HG02970 (cell line): ENCODE measurements at regions not wholly inside any gene's neighbourhood (a gene's known extent, or its start where the extent isn't known, plus 50 kb on each side); places are given as distances from the start of the nearest gene placed in this dataset.
"Not testable (repeated sequence)": the region's sequence is repeated elsewhere in the genome, so short reads cannot be mapped to it uniquely, and the experiment has no call there.

ENCODE experiments used
- ATAC-seq: cut with Tn5 transposase; IDR thresholded peaks from one replicate; pipeline ENCODE4 v1.9.1; 2021; ENCODE audit warnings: mild to moderate bottlenecking, moderate library complexity, moderate number of reproducible peaks; ENCODE audit not compliant: unreplicated experiment, low FRiP score

DNA sequence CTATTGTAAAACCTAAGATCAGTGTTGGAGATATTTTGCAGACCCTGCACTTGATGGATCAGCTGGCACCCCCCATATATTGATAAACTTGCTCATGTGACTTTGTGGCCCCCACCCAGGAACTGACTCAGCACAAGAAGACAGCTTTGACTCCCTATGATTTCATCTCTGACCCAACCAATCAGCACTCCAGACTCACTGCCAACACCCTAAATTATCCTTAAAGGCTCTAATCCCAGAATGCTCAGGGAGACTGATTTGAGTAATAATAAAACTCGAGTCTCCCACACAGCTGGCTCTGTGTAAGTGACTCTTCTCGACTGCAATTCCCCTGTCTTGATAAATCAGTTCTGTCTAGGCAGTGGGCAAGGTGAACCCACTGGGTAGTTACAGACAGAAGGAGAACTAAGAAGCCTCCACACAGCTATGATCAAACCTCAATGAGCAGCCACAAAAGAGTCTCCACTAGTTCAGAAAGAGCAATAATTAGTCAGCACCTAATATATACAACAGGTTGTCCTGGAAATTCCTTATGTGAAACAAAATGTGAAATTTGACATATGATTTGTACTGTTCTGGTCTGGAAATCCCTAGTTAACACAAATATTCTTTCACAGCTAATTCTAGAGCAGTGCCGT, 52.2 kb downstream of the ACTL7B start:
- no peak for ATAC-seq

DNA sequence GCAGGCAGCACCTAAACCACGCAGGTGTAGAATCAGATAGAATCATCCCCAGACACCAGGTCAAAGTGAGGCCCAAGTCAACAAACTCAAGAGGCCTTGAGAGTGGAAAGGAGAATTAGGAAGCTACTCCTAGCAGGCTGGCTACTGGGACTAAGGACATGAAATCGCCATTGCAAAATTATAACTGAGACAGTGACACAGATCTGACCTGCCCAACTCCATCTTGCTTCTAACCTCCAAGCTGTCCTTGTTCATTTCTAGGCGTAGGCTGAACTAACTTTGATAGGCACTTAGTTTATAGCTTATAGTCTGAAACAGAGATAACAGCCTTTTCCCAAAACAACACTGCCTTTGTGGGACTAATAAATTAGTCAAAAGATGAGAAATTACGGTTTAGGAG, 52.8 kb downstream of the ACTL7B start:
- no peak for ATAC-seq

DNA sequence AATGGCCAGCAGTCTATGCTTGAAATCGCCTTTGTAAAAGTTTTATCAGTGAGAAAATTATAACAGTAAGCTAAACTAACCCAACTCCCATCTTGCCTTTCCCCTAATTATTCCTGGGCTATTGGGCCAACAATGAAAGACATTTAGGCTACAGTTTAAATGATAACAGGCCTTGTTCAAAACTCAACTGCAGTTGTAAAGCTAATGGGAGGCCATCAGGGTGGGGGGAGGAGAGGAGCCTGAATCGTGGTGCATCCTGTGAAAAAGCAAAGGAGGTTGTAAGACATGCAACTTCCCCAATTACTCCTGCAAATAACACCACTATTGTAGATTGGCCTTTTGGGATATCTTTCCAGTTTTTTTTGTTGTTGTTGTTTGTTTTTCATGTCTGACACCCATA, 53.8 kb downstream of the ACTL7B start:
- no peak for ATAC-seq

DNA sequence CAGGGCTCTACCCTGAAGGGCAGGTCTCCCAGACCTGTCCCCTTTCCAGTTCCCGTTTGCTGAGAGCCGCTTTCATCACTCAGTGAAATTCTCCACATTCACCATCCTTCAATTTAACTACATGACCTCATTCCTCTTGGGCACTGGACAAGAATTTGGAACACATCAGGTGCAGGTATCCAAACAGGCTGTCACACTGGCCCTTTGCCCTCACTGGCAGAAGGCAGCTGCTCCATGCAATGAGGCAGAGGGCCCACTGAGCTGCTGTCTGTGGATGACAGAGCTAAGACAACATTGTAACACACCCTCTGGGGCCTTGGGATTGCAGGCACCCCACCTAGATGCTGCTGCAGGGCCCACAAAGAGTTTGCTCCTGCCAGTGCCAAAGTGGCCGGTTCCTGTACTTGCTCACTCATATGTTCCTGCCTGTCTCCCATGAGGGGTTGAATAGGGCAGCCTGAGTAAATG, 55.1 kb downstream of the ACTL7B start:
- no peak for ATAC-seq

DNA sequence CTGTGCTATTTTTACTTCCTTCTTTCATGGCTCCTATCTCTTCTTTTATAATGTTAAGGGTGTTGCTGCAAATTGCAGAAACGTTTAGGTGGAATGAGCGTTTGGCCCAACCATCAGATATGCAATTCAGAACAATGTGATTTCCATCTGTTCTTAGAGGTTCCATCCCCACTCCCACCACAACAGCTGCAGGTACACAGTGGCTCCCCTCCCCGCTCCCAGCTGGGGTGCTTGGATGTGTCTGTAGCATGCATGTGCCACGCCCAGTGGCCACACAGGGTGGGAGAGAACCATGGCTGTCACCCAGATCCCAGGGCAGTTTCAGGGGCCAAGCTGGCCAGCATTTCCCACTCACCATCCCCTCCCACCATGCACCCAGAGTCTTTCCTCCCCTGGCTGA, 62.2 kb downstream of the ACTL7B start:
- ATAC-seq: no peak

DNA sequence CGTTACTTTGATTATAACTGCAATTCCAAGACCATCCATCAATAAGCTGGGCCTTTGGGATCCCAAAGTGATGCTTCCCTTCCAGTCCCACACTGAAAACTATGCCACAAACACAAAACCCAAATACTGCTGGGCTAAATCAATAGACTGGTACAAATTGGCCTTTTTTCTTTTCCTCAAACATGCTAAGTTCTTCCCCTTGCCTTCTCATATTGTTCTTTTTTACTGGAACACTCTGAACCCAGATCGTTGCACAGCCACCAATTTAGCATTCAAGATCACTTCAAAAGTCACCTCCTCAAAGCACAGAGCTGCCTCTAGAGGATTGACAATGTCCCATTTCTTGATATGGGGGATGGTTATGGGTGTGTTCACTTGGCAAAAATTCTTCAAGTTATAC, 66.0 kb downstream of the ACTL7B start:
- ATAC-seq: no peak

DNA sequence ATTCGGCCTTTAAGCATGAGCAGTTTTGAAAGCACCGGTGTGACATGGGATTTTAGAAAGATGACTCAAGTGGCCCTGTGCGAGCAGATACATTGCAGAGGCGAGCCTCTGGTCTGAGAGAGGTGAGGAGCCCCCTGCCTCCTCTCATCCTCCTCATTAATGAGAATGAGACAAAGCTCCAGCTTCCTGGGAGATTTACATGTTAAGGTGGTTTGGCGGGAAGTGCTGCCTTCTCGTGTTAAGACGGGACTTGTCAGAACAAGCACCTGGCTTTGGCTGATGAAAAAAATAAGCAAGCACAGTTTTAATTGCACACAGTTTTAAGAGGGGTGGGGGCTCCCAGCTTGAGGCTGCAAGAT, 68.1 kb downstream of the ACTL7B start:
- ATAC-seq: no peak

DNA sequence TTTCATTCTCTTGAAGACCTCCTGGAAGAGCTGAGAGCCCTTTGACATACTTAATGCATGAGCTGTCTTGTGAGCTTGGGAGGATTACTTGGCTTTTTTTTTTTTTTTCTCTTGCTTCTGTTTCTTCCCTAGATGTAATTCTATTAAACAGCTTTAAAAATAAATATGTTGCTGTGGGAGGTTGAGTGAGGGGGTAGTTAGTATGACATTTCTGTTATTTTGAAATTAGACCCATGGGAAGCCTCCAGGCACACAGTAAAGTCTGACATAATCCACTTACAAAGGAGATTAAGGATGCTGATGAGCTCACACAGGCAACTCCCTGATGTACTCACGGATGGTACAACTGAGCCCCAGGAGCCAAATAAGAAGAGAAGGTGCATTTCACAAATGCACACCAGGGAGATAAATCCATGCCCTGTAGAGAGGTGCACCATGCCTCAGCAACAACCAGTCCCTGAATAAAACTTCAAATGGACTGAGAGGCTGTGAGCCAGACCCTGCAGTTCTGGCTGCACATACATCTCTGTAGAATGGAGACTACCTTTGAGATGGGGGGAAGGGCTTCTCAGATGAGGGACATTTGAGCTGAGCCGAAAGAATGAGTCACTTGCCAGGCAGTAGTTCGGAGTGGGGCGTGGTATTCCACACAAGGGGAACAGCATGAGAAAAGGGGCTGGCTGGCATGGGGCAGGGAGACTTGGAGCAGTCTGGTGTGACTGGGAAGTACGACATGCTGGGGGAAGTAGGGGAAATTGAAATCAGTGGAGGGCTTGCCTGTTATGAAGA, 68.7 kb downstream of the ACTL7B start:
- no peak for ATAC-seq

DNA sequence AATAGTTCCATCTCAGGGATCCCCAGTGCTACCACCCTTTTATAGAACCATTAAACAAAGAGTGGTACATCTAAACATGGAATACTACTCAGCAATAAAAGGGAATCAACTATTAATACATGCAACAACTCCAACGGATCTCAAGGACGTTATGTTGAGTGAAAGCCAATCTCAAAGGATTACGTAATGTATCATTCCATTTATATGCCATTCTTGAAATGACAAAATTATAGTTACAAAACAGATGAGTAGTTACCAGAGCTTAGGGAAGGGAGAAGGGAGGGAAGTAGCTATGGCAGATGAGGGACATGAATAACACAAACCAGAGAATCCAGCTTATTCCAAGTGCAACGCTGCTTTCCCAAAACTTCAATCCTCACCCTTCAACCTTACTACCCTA, 69.5 kb downstream of the ACTL7B start:
- no peak for ATAC-seq

DNA sequence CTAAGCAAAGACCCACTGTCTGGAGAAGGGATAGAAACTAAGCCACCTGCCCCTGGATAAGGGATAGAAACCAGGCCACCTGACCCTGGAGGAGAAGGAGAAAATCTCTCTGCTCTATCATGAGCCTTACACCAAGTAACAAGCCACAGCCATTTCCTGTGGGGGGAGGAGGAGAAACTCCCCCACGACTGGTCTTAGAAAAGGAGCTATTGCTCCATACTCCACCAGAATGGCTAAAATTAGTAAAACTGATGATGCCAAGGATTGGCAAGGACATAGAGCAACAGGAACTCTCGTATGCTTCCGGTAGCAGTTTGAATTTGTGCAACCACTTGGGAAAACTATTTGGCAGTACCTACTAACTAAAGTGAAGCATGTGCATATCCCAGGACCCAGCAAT, 70.8 kb downstream of the ACTL7B start:
- ATAC-seq: no peak

DNA sequence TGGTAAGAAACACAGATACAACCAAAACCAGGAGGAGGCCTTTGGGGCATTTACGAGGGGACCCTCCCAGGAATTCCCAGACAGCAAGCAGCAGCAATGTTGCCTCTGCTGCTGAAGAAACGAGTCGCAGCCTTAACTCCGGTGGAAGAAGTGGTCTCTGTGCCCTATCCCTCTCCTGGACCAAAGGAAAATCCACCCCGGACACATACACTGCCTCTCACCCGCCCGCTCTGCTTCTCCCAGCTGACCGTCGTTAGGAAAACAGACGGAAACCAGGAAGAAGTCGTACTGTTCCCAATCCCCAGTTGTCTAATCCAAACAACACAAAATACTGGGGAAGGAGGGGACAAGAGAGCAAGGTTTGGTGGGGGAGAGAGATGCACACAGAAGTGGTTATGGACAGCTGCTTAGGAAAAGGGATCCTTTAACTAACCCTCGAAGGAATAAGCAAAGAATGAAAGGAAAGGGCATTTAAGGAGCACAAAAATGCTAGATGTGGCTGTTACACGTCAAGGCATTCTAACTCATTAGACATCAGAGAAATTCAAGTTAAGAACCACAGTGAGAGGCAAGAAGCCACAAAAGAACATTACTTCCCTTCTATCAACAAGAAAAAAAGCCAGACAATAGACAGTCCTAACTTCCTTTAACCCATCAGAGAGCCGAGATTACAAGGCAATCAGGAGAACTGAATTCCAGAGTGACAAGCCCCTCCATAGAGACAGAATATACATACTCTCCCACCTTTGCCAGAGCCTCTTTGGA, 71.9 kb downstream of the ACTL7B start:
- ATAC-seq: no peak

DNA sequence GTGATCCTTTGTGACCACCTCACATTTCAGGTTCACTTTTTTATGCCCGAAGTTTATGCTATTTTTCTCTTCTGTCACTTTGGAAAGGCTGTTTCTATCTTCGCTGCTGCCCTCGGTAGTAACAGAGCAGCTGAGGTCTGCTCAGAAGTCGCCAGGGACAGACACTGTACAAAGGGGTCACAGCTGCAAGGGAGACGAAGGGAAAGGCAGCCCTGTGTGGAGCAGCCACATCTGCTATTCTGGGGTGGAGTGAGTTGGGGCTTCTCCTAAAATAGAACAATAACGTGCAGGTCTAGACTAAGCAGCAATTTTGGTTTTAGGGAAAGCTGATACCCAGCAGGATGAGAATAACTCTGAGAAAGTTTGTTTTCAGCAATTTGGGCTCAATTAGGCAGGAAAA, 72.5 kb downstream of the ACTL7B start:
- no peak for ATAC-seq

DNA sequence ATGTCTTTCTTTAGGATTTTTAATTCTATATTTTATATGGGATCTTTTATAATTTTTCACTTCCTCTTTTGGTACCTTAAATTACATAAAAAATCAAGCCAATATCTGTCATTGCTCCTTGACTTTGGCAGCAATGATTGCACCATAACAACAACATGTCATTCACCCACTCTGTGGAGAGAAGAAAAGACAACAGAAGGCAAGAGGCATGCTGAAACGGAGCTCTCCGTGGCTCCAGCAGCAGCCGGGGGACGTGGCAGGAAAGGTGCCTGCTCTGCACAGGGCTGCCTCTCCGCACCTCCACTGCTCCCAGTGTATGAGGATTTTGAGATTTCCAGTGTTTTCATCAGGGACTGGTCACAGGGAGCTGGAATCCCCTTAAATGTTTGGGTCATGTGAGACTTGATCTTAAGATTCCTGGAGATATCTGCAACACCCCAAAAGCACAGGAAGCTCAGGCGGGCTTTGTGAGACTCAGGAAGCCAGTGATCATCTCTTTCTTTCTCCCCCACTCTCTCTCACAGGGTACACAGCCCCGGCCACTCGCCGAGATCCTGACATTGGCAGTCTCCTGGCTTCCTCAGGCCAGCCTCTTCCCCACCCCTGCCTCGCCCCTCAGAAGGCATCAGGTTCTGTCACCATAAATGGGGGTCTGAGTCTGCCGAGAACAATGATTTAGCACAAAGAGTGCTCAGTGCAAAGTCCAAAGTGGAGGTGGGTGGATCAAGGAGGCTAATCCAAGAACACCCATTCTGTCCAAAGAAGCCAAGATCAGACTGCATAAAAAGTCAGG, 74.6 kb downstream of the ACTL7B start:
- no peak for ATAC-seq

DNA sequence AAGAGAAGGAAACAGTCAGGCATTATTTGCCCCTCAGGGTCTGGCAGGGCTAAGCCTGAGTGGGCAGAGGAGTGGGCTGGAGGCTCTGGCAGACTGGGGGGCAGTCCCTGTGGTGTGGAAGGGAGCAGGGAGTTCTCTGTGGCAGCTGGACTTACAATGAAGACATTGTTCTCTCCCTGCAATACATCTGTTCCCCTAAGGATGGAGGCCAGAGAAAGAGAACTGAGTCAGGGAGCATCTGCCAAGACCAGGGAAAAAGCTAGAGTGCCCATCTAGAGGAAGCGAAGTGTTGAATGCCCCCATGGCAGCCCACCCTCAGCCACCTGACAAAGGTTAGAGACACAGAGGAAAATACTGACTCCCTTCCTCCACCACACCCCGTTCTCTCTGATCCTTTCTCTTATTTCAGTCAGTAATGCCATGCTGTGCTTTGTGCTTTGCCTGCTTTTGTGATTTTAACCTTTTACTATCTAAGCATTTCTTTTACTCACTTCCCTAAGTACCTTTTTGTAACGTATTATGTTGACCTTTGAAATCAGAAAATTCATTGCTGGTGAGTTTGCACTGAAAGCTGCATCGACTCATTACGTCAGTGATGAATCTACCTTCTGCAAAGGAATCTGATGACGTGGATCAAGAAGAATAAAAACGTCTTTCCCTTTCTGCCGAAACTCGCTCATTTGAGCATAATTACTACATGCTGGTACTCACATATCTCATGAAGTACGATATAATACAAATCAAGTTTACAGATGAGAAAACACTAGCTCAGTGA, 76.0 kb downstream of the ACTL7B start:
- no peak for ATAC-seq

DNA sequence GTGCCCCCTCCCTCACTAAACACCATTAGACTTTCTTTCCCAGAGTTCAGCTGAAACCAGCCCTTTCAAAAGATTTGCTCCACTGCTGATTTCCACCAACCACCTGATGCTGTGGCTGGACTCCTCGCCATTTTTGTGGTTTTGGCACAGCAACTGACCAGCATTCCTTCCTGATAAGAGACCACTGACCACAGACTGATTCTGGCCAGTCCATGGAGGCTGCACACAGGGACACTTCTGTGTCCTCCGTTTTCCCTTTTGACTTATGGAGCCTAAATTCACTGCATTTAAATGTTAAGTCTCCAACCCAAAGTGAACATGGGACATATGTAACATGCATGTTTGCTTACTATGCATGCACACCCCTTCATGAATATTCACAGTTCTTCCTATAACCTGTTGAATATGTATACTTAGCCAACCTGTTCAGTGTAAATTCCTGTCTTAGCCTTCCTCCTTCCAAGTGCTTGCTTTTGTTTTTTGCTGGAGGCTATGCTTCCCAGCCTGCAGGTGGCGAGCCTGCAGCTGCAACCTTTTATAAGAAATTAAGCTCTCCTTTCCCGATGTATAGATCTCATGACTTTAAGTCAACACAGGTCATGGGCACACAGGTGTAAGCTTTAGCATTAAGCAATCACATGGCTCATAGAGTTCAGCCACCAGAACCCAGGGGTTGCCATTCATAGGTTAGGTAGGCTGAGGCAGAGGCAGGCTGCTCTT, 78.7 kb downstream of the ACTL7B start:
- ATAC-seq: no peak

DNA sequence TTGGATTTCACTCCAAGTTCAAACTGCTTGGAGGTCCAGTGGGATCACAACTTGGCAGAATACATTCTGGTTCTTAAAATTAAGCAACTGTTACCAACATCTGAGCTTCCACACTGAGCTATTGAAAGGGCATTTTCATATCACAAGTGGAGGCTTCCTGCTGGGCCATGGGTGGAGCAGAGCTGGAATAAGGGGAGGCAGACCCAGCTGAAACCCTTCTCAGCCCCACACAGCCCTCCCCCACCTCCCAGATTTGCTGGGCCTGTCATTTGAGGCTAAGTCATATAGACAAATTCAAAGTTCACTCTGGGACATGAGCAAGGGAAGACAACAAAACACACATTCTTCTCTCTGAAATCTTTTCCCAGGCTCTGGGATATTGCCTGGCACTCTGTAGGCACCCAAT, 79.9 kb downstream of the ACTL7B start:
- no peak for ATAC-seq

DNA sequence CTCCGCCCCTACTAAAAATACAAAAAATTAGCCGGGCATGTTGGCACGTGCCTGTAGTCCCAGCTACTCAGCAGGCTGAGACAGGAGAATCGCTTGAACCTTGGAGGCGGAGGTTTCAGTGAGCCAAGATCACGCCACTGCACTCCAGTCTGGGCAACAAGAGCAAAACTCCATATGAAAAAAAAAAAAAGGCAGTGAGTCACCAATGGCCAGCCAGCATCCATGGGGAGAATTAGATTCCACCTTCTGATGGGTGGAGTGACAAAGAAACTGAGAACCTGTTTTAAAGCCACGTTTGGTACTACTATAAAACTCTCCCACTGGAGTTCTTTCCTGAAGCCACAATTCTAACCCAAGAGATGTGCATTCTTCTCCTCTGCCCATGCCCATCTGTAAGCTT, 81.7 kb downstream of the ACTL7B start:
- not testable (repeated sequence) for ATAC-seq

DNA sequence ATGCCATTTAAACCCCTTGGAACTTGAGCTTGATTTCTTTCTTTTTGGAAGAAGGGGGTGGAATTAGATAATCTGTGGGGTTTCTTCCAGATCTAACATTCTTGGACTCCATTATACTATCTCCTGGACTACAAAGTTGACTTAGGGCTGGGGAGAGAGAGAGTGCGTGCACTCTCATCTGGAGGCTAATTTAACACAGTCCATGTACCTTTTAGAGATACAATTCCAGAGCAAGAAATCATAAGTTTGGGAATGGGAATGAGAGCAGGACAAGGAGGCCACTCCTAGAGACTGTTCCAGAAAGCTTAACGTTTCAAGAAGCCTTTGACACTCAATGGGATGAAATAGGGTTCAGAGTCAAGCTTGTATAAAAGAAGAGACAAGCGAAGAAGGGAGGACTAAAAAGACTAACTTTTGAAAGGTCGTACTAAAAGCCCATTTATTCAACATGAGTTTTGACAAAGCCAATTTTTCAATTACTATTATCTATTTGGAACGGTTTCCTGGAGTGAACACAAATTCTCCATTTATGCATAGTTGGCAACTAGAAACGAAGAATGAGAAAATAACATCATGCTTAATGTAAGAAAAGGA, 83.4 kb downstream of the ACTL7B start:
- ATAC-seq: no peak

DNA sequence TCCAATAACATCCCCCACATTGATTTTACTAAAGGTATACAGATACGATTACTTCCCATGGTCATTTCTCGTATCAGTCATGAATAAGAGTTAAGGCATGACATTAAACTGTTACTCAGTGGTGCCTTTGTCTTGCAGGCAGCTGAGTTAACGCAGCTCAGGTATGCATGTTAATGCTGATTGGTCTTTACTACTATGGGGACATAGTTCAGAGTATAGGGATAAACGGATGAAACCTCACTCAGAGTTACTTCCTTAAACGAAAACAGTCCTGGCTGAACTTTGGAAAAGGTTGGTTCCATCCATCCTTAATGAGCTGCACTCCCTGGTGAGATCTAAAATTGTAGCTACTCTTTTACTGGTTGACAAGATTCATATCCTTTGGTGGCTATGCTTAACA, 87.0 kb downstream of the ACTL7B start:
- no peak for ATAC-seq
